GM19468 (cell line): ENCODE measurements at regions not wholly inside any gene's neighbourhood (a gene's known extent, or its start where the extent isn't known, plus 50 kb on each side); places are given as distances from the start of the nearest gene placed in this dataset.
"Not testable (repeated sequence)": the region's sequence is repeated elsewhere in the genome, so short reads cannot be mapped to it uniquely, and the experiment has no call there.

Experiments
- ATAC-seq: cut with Tn5 transposase; IDR thresholded peaks from one replicate; pipeline ENCODE4 v1.9.1; 2021; ENCODE audit warnings: mild to moderate bottlenecking, moderate library complexity, moderate number of reproducible peaks; ENCODE audit not compliant: unreplicated experiment; ENCODE audit errors: extremely low read depth

GRCh38 chr12:97711392-97711791 is 248.8 kb downstream of the RMST start:
- no peak for ATAC-seq

- ATAC-seq, result no peak
Observed at GRCh38 chr12:97713270-97713669, 250.7 kb downstream of the RMST start.

GRCh38 chr12:97714107-97714563 is 251.5 kb downstream of the RMST start:
- no peak for ATAC-seq

- ATAC-seq, result no peak
Observed at GRCh38 chr12:97716356-97716755, 253.8 kb downstream of the RMST start.

GRCh38 chr12:97723801-97724200 is 261.2 kb downstream of the RMST start:
- not testable (repeated sequence) for ATAC-seq

- ATAC-seq, result no peak
Observed at GRCh38 chr12:97745406-97746101, 282.9 kb downstream of the RMST start.

- no peak for ATAC-seq
Observed at GRCh38 chr12:97748298-97748697, 285.7 kb downstream of the RMST start.

GRCh38 chr12:97751704-97752103 is 289.1 kb downstream of the RMST start:
- ATAC-seq, result no peak

GRCh38 chr12:97752129-97752528 is 289.5 kb downstream of the RMST start:
- ATAC-seq, result no peak

- no peak for ATAC-seq
Observed at GRCh38 chr12:97753332-97753731, 290.7 kb downstream of the RMST start.

GRCh38 chr12:97754306-97754705 is 291.7 kb downstream of the RMST start:
- no peak for ATAC-seq

- ATAC-seq, result no peak
Observed at GRCh38 chr12:97756066-97756666, 293.6 kb downstream of the RMST start.

- ATAC-seq, result no peak
Observed at GRCh38 chr12:97756741-97757140, 294.1 kb downstream of the RMST start.

GRCh38 chr12:97757481-97758193 is 295.0 kb downstream of the RMST start:
- no peak for ATAC-seq

GRCh38 chr12:97758194-97758501 is 295.5 kb downstream of the RMST start:
- ATAC-seq, result no peak

- ATAC-seq, result no peak
Observed at GRCh38 chr12:97758586-97758985, 296.0 kb downstream of the RMST start.

- no peak for ATAC-seq
Observed at GRCh38 chr12:97760601-97761000, 298.0 kb downstream of the RMST start.

GRCh38 chr12:97763113-97763512 is 300.5 kb downstream of the RMST start:
- ATAC-seq, result no peak

- no peak for ATAC-seq
Observed at GRCh38 chr12:97764700-97765099, 302.1 kb downstream of the RMST start.

- no peak for ATAC-seq
Observed at GRCh38 chr12:97767347-97767746, 304.7 kb downstream of the RMST start.

GRCh38 chr12:97778111-97778510 is 315.5 kb downstream of the RMST start:
- ATAC-seq, result no peak

- no peak for ATAC-seq
Observed at GRCh38 chr12:97781342-97781741, 318.7 kb downstream of the RMST start.
